Renal pelvis (tissue), 1 donor: ENCODE measurements at regions not wholly inside any gene's neighbourhood (a gene's known extent, or its start where the extent isn't known, plus 50 kb on each side); places are given as distances from the start of the nearest gene placed in this dataset.

Experiments
- DNase-seq: peaks from one replicate; pipeline ENCODE4 v3.0.0-alpha.2; 2013

DNA sequence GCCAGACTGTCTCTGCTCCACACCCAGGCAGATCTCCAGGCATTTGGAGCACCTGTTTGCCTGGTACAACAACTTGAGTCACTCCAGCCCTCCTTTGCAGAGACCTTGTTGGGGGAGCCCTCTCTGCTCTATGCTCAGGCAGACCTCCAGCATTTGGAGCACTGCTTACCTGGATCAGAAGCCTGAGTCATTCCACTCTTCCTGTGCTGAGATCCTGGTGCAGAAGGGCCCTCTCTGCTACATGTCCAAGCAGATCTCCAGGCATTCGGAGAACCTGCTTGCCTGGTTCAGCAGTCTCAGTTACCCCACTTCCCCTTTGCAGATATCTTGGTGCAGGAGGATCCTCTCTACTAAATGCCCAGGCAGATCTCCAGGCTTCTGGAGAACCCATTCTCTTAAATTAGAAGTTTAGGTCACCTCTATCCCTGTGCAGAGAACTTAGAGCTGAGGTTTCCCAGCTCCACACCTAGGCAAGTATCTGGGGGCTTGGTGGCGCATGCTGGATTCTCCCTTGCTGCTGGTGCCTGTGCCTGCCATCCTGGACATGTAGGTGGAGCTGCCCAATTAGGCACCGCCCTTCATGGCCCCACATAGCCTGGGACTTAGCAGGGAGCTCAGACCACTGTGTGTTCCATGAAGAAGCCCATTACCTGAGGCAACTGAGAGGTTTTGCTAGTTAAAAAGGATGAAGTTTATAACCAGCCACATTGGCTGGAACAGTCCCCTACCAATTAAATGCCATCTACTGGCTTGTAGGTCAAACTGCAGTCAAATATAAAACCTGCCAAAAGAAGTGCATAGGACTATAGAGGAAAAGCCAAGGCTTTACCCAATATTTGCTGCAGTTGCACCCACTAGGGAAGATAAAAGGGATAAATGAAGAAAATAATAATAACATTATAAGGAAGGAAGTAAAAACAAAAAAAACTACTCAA lies 97.6 kb upstream of the SLITRK6 start:
- no peak for DNase-seq

DNA sequence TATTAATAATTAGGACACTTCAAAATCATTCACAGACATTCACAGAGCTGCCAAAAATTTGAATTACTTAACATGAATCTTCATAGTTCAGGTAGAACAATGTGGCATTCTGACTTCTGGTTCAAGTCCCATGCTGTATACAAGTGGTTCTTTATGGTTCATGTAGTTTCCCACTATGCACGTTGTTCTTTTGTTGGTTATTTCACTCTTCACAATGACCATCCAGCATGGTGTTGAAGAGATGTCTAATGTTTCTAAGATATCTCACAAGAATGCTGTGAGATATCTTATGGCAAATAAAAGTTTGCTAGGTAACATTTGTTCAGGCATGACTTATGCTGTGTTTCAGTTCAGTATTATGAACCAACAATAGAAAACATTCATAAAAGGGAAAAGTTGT lies 88.2 kb upstream of the SLITRK6 start:
- no peak for DNase-seq

DNA sequence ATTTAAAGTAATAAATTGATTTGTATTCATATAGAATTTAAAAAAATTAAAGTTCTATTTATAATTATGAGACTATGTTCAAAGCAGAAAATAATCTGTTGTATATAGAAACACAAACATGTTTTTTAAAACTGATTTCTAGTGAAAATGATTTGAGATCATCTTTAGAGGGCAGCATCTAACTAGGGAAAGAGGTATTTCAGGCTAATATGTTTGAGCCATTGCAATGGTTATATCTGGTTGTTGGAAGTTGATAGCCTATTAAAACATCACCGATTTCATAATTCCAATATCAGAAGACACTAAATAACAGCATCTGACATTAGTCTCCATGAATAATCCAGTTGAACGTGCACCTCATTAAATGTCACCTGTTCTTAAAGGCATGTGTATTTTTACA lies 79.8 kb upstream of the SLITRK6 start:
- DNase-seq = no peak

DNA sequence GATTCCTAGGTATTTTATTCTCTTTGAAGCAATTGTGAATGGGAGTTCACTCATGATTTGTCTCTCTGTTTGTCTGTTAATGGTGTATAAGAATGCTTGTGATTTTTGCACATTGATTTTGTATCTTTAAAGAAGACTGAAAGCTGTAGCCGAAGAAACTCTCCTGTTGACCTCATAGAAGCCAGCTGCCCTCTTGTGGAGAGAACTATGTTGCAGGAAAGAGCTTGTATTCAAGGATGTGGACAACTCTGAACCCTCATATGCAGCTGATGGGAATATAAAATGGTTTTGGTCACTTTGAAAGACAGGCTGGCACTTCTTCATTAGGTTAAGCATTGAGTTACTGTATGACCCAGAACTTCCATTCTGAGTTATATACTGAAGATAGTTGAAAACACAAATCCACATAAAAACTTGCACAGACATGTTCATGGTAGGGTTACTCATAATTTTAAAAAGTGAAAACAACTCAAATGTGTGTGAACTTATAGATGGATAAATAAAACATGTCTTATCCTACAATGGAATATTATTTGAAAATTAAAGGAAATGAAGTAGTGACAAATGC lies 65.8 kb upstream of the SLITRK6 start:
- peak; percentile 2 for DNase-seq

DNA sequence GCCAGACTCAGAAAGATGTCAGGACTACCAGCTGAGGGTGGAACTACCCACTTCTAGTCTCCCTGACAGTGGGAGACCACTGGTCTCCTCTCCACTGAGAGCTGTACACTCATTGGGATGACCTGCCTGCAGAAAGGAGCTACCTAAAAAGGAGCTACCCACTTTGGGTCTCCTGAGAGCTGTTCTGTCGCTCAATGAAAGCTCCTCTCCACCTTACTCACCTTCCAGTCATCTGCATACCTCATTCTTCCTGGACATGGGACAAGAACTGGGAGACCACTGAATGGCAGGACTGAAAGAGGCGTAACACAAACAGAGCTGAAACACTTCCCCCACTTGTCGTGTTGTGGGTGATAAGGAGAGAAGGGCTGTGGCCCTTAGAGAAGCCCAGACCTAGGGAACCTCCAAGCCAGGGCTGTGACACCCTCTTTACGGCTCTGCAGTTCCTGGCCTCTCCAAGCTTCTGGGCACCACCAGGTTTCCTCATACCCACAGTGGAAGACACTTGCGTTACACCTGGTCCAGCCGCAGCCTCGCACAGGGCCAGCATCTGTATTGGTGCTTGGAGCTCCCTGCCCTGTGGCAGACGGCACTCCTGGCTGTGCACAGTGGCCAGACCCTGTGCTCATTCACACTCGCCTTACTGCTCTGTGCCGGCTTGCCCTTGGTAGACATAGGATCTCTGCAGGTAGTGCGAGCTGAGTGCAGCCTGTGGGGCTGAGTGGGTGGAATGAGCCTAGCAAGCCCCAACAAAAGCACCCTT lies 54.9 kb upstream of the SLITRK6 start:
- no peak for DNase-seq

DNA sequence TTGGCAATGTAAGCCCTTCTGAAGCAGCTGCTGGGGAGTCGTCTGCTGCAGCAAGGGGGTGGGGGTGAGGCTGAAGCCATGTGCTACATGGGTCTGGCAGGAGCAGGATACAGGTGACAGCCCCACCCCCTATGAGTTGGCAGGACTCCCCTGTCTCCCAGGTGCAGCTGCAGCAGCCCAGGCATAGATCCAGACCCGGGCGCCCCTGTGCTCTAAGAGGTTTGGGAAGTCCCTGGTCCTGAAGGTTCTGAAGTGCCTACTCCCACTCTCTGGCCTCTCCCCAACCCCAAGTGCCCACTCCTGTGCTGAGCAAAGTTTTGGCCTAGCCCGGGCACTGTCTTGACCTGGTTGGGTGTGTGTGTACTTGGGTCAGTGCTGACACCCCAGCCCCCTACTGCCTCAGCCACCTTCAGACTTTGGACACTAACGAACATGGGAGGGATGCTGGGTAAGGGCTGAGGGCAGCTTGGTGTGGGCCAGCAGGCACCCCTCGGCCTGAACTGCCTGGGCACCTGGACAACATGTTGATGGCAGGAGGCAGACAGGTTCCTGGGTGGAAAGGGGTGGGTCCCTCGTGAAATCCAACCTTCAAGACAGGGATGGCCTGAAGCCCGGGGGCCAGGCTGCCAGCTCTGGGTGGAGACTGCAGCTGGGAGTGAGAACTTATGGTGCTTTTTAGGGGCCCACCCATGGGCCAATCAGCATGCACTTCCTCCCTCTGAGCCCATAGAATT lies 54.1 kb upstream of the SLITRK6 start:
- no peak for DNase-seq
